HK-2 (cell line): ENCODE measurements at regions not wholly inside any gene's neighbourhood (a gene's known extent, or its start where the extent isn't known, plus 50 kb on each side); places are given as distances from the start of the nearest gene placed in this dataset.

Experiments used
- DNase-seq: peaks from one replicate; pipeline ENCODE4 v3.0.0-alpha.2; 2018; ENCODE audit not compliant: unreplicated experiment

DNA sequence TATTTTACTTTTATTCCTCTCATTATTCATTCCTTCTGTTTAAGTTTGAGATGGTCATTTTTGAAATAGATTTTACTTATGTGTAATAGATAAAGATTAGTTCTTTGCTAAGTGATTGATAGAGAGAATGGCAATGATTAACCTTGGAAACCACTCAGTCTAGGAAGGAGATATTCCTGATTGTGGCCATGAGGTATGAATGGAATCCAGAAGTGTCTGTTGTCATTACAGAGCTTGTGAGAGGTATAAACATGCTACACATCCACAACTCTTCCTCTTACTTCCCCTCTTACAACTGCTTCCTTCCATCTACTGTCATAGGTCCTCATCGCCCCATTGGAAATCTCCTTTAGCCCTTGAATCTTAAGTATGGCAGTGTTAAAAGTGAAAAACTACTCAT lies 988.8 kb upstream of the B3GALT2 start:
- no peak for DNase-seq

- DNase-seq, result no peak
These were observed 988.1 kb upstream of the B3GALT2 start for GRCh38 chr1:194174528-194174927.

- no peak for DNase-seq
These were observed 985.2 kb upstream of the B3GALT2 start for GRCh38 chr1:194171596-194171995.

DNA sequence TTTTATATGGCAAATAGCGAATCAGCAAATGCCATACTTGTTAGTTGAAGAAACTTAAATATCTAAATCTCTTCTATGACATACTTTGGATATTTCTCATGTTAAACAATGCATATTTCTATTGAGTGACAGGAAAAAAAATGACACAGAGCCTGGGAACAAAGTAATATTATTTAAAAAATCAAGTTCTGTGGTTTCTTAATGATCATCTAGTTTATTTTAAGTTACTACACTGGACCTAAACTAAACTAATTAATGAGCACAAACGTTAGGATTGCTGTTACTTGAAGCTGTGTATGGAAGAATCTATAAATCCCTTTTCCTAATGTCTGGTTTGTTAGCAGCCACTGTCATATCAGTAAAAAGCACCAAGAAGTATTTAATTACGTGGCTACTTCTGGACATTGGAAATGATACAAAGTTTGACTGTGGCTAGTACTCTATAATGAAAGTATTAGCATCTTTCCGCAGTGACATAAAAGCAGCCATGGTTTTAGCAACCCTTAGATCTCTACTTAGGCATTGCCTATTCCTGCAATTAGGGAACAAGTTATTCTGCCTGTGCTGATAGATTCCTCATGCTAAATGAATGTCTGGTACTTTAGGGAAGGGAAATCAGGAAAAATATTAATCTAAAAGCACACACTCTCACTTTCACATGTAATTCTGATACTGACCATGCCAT lies 981.7 kb upstream of the B3GALT2 start:
- DNase-seq, result no peak

DNA sequence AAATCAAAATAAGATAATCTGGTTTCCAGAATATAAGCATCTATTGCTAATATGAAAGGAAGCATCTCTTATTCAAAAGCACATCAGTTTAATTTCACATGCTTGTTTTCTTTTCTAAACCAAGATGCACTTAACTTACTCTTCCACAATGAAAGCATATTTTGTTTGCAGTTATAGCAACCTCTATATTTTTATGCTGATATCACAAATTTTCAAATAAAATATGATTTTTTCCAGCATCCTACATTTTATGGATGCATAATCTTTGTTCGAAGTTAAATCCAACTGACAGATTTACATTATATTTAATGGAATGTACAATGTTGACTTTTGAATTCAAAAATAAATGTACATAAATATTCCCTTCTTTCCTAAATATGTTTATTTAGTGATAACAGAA lies 978.3 kb upstream of the B3GALT2 start:
- no peak for DNase-seq

GRCh38 chr1:194161591-194161990 lies 975.2 kb upstream of the B3GALT2 start:
- DNase-seq, result no peak

DNA sequence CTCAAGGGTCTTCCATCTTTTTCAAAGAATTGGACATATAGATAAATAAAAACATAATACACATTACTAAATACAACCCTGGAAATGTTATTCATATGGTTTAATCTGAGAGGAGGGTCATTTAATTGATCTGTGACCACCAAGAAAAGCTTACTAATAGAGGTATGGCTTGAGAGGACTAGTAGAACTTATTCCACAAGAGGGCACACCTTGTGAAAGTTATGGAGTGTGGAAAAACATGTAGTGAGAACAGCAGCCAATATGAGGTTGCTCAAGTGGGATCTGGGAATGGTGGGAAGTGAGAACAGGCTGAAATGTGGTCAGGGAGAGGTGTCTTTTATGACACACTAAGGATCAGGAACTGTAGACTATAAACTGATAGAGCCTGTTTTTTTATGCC lies 973.5 kb upstream of the B3GALT2 start:
- DNase-seq, result no peak

DNA sequence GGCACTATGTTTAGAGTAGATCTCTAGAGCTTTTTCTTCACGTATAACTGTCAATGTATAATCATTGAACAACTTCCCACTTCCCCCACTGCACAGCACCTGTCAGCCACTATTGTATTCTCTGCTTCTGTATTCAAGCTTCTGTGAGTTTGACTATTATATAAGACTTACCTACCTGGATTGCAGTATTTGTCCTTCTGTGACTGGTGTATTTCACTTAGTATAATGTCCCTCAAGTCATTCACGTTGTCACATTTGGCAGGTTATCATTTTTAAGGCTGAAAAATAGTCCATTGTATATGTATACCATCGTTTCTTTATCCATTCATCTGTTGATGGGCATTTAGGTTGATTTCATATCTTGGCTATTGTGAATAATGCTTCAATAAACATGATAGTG lies 969.5 kb upstream of the B3GALT2 start:
- DNase-seq, result no peak

- DNase-seq, result no peak
These were observed 964.6 kb upstream of the B3GALT2 start for GRCh38 chr1:194151056-194151455.

- no peak for DNase-seq
These were observed 963.8 kb upstream of the B3GALT2 start for GRCh38 chr1:194150242-194150641.

DNA sequence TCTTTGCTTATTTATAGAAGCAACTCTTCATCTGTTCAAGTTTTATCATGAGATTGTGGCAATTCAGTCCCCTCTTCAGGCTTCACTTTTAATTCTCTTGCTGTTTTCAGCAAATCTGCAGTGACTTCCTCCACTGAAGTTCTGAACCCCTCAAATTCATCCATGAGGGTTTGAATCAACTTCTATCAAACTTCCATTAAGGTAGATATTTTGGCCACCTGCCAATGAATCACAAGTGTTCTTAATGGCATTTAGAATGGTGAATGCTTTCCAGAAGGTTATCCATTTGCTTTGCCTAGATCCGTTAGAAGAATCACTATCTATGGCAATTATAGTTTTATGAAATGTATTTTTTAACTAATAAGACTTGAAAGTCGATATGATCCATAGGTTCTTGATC lies 946.7 kb upstream of the B3GALT2 start:
- no peak for DNase-seq

GRCh38 chr1:194118086-194118485 lies 931.7 kb upstream of the B3GALT2 start:
- no peak for DNase-seq

DNA sequence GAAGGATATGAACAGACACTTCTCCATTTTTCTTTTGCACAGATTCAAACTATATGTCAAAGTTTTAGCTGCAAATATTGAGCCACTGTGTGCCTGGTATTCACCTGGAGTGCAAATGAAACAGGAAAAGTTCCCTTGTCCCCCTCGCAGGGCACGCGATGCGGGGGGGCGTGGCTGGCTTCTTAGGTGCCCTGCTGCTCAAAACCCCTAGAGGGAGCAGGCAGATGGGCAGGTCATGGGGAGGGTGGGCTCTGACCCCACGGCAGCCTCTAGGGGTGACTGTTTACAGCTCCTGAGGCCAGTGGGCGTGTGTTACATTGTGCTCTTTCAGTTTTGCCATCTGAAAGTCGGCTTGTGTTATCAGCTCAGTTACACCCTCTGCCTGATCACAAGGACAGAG lies 931.2 kb upstream of the B3GALT2 start:
- DNase-seq, result no peak

DNA sequence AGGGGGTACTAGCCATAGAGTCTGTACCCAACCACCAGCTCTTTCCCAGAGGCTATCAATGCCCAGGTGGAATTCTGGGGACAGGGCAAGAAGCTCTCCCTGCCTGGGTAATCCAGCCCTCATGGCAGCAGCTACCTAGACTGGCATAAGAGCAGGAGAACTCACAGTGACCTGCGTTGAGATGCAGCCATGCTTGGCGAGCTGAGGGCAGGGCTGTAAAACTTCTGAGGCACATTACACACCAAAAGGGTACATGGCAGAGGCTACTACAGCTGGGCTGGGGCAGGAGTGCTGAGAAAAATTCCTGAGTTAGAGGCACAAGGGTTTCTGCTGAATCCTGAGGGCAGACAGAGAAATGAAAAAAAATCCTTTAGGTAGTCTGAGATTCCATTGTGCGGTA lies 927.9 kb upstream of the B3GALT2 start:
- DNase-seq, result no peak

DNA sequence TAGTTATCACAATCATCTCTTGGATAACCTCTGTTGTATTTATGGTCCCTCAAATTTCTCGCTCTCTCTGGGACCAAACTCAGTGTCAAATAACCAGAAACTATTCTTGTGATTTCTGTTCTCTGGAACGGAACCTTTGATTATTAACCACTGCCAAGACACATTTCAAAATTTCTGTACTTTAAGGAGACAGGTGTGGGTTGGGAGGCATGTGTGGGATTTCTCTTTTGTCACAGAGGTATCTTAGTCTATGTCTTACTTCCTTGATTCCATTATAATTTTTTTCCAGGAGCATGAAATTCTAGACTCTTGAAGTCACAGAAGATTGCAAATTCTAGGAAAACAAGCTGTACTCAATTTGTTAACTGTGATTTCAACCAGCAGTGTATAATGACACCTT lies 919.0 kb upstream of the B3GALT2 start:
- DNase-seq, result no peak

DNA sequence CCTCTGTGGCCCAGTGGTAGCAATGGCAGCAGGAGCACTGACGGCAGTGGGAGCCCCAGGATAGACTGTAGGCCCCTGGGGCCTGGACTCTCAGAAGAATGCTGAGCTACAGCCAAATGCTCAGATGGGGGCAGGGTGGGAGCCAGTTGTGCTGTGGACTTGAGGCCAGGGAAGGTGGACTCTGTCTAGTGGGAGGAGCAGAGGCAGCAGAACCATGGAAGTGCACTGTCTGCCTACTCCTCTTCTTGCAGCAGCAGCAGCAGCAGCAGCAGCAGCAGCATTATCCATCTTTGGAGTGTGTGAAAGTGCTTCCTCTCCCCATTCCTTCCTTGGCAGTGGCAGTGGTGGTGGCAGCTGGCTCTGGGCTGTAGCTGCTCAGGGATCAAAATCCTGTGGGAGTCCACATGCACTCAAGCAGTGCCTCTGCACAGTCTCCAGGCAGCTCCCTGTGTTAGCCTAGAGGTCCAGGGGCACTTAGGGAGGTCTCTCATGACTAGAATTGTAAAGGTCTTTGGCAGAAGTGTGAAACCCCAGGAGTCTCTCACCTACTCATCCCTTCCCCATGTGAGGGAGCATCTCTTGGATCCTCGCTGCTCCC lies 917.9 kb upstream of the B3GALT2 start:
- DNase-seq, result no peak

DNA sequence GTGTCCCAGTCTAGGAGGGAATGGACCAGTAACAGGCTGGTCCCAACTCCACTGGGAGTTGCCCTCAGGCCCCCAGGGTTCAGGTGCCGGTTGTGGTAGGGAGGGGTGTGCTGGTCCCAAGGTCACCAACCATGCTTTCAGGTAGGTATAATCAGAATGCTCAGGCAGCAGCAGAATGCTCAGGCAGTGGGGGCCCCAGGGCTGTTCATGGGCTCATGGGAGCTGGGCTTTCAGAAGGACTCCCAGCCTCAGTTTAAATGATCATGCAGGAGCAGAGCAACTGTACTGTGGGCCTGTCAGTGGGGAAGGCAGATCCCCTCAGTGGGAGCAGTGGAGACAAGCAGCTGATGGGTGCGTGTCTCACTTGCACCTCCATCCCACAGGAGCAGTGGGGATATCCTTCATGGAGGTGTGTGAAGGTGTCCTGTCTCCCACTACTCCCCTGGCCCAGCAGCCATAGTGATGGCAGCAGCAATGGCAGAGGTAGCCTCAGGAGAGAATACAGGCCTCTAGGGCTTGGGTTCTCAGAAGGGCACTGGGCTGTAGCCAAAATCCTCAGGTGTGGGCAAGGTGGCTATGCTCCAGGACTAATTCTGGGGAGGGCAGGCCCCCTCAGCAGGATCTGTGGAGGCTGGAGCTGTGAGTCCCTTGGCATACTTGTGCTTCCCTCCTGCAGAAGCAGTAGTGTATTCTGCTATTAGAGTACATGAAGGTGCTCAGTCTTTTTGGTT lies 917.3 kb upstream of the B3GALT2 start:
- no peak for DNase-seq

DNA sequence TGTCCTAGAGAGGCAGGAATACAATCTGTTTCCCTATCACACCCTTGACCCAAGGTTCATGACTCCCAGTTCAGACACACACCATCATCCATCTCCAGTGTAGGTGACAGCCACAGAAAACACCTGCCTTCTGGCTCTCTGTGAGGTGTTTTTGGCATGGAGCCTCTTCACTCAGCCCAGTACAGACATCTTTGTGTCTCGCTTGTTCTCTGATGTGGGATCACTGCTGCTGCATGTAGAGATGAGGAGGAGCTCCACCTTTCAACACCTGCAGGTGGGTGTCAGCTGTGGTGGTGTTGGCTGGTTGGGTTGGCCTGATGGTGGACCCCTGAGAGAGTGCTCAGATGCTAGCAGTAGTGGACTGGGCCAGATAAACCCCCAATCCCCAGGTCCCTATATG lies 916.7 kb upstream of the B3GALT2 start:
- no peak for DNase-seq

DNA sequence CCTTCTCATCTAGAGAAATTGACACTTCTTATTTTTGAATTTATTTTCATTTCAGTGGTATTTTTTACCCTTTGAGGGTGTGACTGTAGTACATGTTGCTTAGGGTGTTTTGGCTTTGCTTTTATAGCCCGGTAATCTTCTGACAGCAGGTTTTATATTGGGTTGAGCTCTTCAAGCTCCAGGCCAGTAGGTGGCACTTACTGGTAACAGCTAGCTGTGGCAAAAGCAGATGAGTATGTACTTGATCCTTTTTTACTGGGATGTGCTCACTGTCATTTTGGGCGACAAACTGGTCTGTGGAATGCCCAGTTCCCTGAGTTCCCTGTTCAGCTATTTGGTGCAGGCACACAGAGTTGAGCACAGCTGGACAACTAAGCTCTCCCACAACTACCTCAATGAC lies 916.2 kb upstream of the B3GALT2 start:
- DNase-seq, result no peak

DNA sequence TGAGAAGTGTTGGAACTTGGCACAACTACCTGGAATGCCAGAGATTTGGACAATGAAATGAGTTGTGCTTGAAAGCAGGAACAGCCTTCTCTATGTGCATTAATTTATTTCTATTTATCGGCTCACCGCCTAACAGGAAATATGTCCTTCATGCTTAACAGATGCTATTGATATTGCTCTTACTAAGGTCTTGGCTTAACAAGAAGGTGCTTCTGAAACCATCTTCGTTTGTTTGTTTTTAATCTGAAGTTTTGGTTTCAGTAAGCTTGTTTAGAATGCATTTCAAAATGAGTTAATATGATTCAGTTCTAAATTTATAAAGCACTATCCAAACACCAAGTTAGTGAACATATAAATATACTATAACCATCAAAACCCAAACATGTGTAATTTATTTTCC lies 898.3 kb upstream of the B3GALT2 start:
- no peak for DNase-seq

GRCh38 chr1:194081444-194081843 lies 895.0 kb upstream of the B3GALT2 start:
- no peak for DNase-seq

DNA sequence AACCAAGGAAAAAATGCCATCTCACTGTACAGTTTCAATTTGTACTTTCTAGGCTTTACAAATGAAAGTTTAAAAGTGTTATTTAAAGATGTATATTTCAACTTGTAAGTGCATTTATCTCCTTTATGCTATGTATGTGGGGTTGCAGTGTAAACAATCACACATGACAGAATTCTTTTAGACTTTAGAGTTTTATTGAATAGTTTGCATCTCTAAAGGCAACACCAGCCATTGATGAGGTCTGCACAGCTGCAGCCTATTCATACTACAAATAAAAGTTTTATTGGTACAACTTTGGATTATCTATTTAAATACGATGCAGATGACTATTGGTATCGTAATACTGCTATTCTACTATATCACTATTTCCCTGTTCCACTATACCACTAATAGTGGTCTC lies 894.4 kb upstream of the B3GALT2 start:
- DNase-seq, result no peak

GRCh38 chr1:194078765-194079164 lies 892.4 kb upstream of the B3GALT2 start:
- DNase-seq, result no peak
